GM23338 (cell line): ENCODE measurements at regions not wholly inside any gene's neighbourhood (a gene's known extent, or its start where the extent isn't known, plus 50 kb on each side); places are given as distances from the start of the nearest gene placed in this dataset.

Experiments
- ATAC-seq: fragments of 200-7000 bp; cut with Tn5 transposase; 3 replicates; pipeline ENCODE4 v1.9.1; 2020
- DNase-seq: peaks from one replicate; pipeline ENCODE4 v3.0.0-alpha.2; 2015; ENCODE audit warnings: low spot score
- H2AFZ ChIP-seq: fragments of 200-600 bp; sonication (generic); 2 replicates; pipeline ENCODE4 v1.8.0; 2016; ENCODE audit warnings: antibody characterized with exemption, mild to moderate bottlenecking, moderate library complexity
- H3F3A ChIP-seq: fragments of 200-600 bp; sonication (generic); replicated peaks from 2 replicates; pipeline ENCODE4 v1.8.0; 2017; ENCODE audit warnings: antibody characterized with exemption, mixed run types, low read depth
- H3K27ac ChIP-seq: fragments of 200-600 bp; sonication (generic); 2 replicates; pipeline ENCODE4 v1.6.1; 2016; ENCODE audit warnings: low read depth
- H3K27me3 ChIP-seq: fragments of 200-600 bp; sonication (generic); 2 replicates; pipeline ENCODE4 v1.8.0; 2016; ENCODE audit warnings: mild to moderate bottlenecking, mixed run types, moderate library complexity; ENCODE audit not compliant: insufficient read depth
- H3K36me3 ChIP-seq: fragments of 200-600 bp; sonication (generic); 2 replicates; pipeline ENCODE4 v1.8.0; 2016; ENCODE audit warnings: mild to moderate bottlenecking; ENCODE audit not compliant: insufficient read depth
- H3K4me1 ChIP-seq: fragments of 200-600 bp; sonication (generic); 2 replicates; pipeline ENCODE4 v1.8.0; 2016; ENCODE audit warnings: mild to moderate bottlenecking, moderate library complexity; ENCODE audit not compliant: insufficient read depth
- H3K4me2 ChIP-seq: fragments of 200-600 bp; sonication (generic); 2 replicates; pipeline ENCODE4 v1.7.1; 2017; ENCODE audit warnings: mixed run types
- H3K4me3 ChIP-seq: fragments of 200-600 bp; sonication (generic); 2 replicates; pipeline ENCODE4 v1.6.1; 2016; ENCODE audit warnings: mixed run types
- H3K79me2 ChIP-seq: fragments of 200-600 bp; sonication (generic); replicated peaks from 2 replicates; pipeline ENCODE4 v1.8.0; 2017; ENCODE audit warnings: mild to moderate bottlenecking; ENCODE audit not compliant: insufficient read depth
- H3K9me2 ChIP-seq: fragments of 200-600 bp; sonication (generic); 2 replicates; pipeline ENCODE4 v1.8.0; 2017; ENCODE audit not compliant: insufficient read depth
- H4K20me1 ChIP-seq: fragments of 200-600 bp; sonication (generic); replicated peaks from 2 replicates; pipeline ENCODE4 v1.8.0; 2017; ENCODE audit warnings: mild to moderate bottlenecking; ENCODE audit not compliant: insufficient read depth
- H3K27ac Mint-ChIP-seq: 2 replicates; pipeline ENCODE4 v1.8.0; 2020; ENCODE audit warnings: inconsistent platforms, mild to moderate bottlenecking, moderate library complexity, mixed read lengths
- H3K27me3 Mint-ChIP-seq: 3 replicates; pipeline ENCODE4 v1.8.0; 2022; ENCODE audit warnings: low read depth, mild to moderate bottlenecking, moderate library complexity, mixed read lengths, inconsistent platforms; ENCODE audit not compliant: insufficient read depth, poor library complexity
- H3K36me3 Mint-ChIP-seq: 3 replicates; pipeline ENCODE4 v1.8.0; 2021; ENCODE audit warnings: low read depth, mild to moderate bottlenecking, inconsistent platforms, moderate library complexity, mixed read lengths
- H3K4me1 Mint-ChIP-seq: 3 replicates; pipeline ENCODE4 v1.8.0; 2020; ENCODE audit warnings: mild to moderate bottlenecking, inconsistent platforms, mixed read lengths
- H3K4me3 Mint-ChIP-seq: 3 replicates; pipeline ENCODE4 v1.8.0; 2021; ENCODE audit warnings: moderate library complexity, mild to moderate bottlenecking, inconsistent platforms, mixed read lengths
- H3K9me3 Mint-ChIP-seq: 3 replicates; pipeline ENCODE4 v1.8.0; 2020; ENCODE audit warnings: moderate library complexity, mild to moderate bottlenecking, inconsistent platforms, mixed read lengths
- CREB1 ChIP-seq: fragments of 250-450 bp; sonication (Bioruptor Pico); IDR thresholded peaks from 2 replicates; pipeline ENCODE4 v1.5.0; 2020; ENCODE audit warnings: low read depth, mild to moderate bottlenecking, moderate library complexity
- CTCF ChIP-seq, 2 experiments: fragments of 200-600 bp in 1 of 2; sonication (generic) in 1 of 2; conservative IDR thresholded peaks; 2 replicates each; pipeline versions ENCODE4 v1.5.1 to v1.6.1; 2016 to 2017; ENCODE audit warnings: antibody characterized with exemption in 2 of 2, low read depth in 2 of 2, mild to moderate bottlenecking in 2 of 2, moderate library complexity in 1 of 2
- EZH2 ChIP-seq: fragments of 200-600 bp; sonication (generic); IDR thresholded peaks from one replicate; pipeline ENCODE4 v1.8.0; 2017; ENCODE audit warnings: antibody characterized with exemption, mild to moderate bottlenecking, low read depth; ENCODE audit not compliant: unreplicated experiment
- EZH2phosphoT487 ChIP-seq: fragments of 200-600 bp; sonication (generic); IDR thresholded peaks from one replicate; pipeline ENCODE4 v1.8.1; 2018; ENCODE audit warnings: antibody characterized with exemption; ENCODE audit not compliant: unreplicated experiment
- JUNB ChIP-seq: IDR thresholded peaks from one replicate; pipeline ENCODE4 v1.6.1; 2016; ENCODE audit warnings: antibody characterized with exemption; ENCODE audit not compliant: unreplicated experiment
- POLR2AphosphoS5 ChIP-seq: IDR thresholded peaks from 2 replicates; pipeline ENCODE4 v1.6.1; 2016; ENCODE audit warnings: antibody characterized with exemption, low read depth
- STAT1 ChIP-seq: IDR thresholded peaks from one replicate; pipeline ENCODE4 v1.6.1; 2016; ENCODE audit warnings: antibody characterized with exemption; ENCODE audit not compliant: unreplicated experiment
- ZNF114 ChIP-seq: fragments of 250-450 bp; sonication (Bioruptor Pico); IDR thresholded peaks from 2 replicates; pipeline ENCODE4 v1.5.0; 2020; ENCODE audit warnings: mild to moderate bottlenecking, moderate library complexity
- ZNF331 ChIP-seq: fragments of 250-450 bp; sonication (Bioruptor Pico); IDR thresholded peaks from 2 replicates; pipeline ENCODE4 v1.5.0; 2020; ENCODE audit warnings: low read depth, mild to moderate bottlenecking, moderate library complexity
- TF ChIP-seq, protein P1 (sequence below): IDR thresholded peaks from 2 replicates; pipeline ENCODE4 v1.6.1; 2016; ENCODE audit warnings: antibody characterized with exemption
- TF ChIP-seq, protein P2 (sequence below): fragments of 250-450 bp; sonication (Bioruptor Pico); IDR thresholded peaks from 2 replicates; pipeline ENCODE4 v1.5.0; 2020; ENCODE audit warnings: mild to moderate bottlenecking, moderate library complexity

DNA sequence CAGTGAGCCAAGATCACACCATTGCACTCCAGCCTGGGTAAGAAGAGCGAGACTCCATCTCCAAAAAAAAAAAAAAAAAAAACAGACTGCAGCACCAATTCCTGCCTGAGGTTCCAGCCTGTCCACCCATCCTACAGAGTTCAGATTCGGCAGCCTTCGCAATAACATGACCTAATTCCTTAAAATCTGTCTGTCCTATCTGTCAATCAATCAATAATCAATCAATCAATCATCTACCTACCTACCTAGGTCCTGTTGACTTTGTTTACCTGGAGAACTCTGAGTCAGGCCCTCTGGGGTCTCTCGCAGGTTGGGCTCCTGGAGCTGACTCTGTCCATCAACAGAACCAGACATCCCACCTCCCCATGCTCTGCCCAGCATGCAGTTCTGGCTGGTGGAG lies 236.7 kb downstream of the ENGASE start:
- no peaks in the 10 kb centered on the region for H4K20me1 ChIP-seq
- H3F3A ChIP-seq = no peaks in the 10 kb centered on the region
- H3K79me2 ChIP-seq = no peaks in the 10 kb centered on the region
- no peaks in the 10 kb centered on the region for H3K36me3 Mint-ChIP-seq
- TF ChIP-seq JUNB = no peak
- H3K36me3 ChIP-seq = no peaks in the 10 kb centered on the region
- peaks cover 3% of the 10 kb centered on the region for H3K27me3 Mint-ChIP-seq
- DNase-seq = no peak
- no peak for ATAC-seq
- no peak overlapping the region for H3K27ac ChIP-seq
- no peak overlapping the region for H3K27ac Mint-ChIP-seq
- H3K9me3 Mint-ChIP-seq = no peaks in the 10 kb centered on the region
- H3K4me1 Mint-ChIP-seq = peaks cover 24% of the 10 kb centered on the region
- H3K4me1 ChIP-seq = peaks cover 7% of the 10 kb centered on the region; the same call in 1 of the 2 replicates
- no peak overlapping the region for H3K4me2 ChIP-seq
- no peak overlapping the region for H2AFZ ChIP-seq
- no peaks in the 10 kb centered on the region for H3K27me3 ChIP-seq
- no peaks in the 10 kb centered on the region for H3K9me2 ChIP-seq
- H3K4me3 Mint-ChIP-seq = no peak overlapping the region
- H3K4me3 ChIP-seq = no peak overlapping the region

GRCh38 chr17:79306424-79307318 lies 232.0 kb downstream of the ENGASE start:
- no peak overlapping the region for H2AFZ ChIP-seq
- Mint-ChIP-seq H3K36me3 (no peaks in the 10 kb centered on the region), H3K27me3 (peaks cover 5% of the 10 kb centered on the region), H3K9me3 (no peaks in the 10 kb centered on the region; the same call in 2 of the 3 replicates), H3K27ac (no peak overlapping the region), H3K4me3 (no peak overlapping the region), H3K4me1 (peaks cover 16% of the 10 kb centered on the region)
- 0 out of 2 replicates have a peak, but pooled peaks cover 3% of the 10 kb centered on the region for H3K4me1 ChIP-seq
- no peak for DNase-seq
- H3K27ac ChIP-seq = no peak overlapping the region
- no peaks in the 10 kb centered on the region for H3K79me2 ChIP-seq
- H3F3A ChIP-seq = no peaks in the 10 kb centered on the region
- ATAC-seq = no peak; the same call in 2 of the 3 replicates
- no peak overlapping the region for H3K4me2 ChIP-seq
- H4K20me1 ChIP-seq = no peaks in the 10 kb centered on the region
- H3K27me3 ChIP-seq = no peaks in the 10 kb centered on the region
- H3K4me3 ChIP-seq = no peak overlapping the region
- no peaks in the 10 kb centered on the region for H3K9me2 ChIP-seq
- TF ChIP-seq STAT1 (no peak), EZH2 (no peak), CREB1 (CRISPR knock-in tag) (no peak), CTCF (conservative IDR thresholded peaks at IDR 0.05; ENCODE audit: low read depth in 2 of 2) (no peak), POLR2AphosphoS5 (no peak), EZH2phosphoT487 (no peak), ZNF114 (CRISPR knock-in tag) (no peak), ZNF331 (no peak), JUNB (no peak)
- TF ChIP-seq, protein P1, sequence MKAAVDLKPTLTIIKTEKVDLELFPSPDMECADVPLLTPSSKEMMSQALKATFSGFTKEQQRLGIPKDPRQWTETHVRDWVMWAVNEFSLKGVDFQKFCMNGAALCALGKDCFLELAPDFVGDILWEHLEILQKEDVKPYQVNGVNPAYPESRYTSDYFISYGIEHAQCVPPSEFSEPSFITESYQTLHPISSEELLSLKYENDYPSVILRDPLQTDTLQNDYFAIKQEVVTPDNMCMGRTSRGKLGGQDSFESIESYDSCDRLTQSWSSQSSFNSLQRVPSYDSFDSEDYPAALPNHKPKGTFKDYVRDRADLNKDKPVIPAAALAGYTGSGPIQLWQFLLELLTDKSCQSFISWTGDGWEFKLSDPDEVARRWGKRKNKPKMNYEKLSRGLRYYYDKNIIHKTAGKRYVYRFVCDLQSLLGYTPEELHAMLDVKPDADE = no peak
- TF ChIP-seq, protein P2, sequence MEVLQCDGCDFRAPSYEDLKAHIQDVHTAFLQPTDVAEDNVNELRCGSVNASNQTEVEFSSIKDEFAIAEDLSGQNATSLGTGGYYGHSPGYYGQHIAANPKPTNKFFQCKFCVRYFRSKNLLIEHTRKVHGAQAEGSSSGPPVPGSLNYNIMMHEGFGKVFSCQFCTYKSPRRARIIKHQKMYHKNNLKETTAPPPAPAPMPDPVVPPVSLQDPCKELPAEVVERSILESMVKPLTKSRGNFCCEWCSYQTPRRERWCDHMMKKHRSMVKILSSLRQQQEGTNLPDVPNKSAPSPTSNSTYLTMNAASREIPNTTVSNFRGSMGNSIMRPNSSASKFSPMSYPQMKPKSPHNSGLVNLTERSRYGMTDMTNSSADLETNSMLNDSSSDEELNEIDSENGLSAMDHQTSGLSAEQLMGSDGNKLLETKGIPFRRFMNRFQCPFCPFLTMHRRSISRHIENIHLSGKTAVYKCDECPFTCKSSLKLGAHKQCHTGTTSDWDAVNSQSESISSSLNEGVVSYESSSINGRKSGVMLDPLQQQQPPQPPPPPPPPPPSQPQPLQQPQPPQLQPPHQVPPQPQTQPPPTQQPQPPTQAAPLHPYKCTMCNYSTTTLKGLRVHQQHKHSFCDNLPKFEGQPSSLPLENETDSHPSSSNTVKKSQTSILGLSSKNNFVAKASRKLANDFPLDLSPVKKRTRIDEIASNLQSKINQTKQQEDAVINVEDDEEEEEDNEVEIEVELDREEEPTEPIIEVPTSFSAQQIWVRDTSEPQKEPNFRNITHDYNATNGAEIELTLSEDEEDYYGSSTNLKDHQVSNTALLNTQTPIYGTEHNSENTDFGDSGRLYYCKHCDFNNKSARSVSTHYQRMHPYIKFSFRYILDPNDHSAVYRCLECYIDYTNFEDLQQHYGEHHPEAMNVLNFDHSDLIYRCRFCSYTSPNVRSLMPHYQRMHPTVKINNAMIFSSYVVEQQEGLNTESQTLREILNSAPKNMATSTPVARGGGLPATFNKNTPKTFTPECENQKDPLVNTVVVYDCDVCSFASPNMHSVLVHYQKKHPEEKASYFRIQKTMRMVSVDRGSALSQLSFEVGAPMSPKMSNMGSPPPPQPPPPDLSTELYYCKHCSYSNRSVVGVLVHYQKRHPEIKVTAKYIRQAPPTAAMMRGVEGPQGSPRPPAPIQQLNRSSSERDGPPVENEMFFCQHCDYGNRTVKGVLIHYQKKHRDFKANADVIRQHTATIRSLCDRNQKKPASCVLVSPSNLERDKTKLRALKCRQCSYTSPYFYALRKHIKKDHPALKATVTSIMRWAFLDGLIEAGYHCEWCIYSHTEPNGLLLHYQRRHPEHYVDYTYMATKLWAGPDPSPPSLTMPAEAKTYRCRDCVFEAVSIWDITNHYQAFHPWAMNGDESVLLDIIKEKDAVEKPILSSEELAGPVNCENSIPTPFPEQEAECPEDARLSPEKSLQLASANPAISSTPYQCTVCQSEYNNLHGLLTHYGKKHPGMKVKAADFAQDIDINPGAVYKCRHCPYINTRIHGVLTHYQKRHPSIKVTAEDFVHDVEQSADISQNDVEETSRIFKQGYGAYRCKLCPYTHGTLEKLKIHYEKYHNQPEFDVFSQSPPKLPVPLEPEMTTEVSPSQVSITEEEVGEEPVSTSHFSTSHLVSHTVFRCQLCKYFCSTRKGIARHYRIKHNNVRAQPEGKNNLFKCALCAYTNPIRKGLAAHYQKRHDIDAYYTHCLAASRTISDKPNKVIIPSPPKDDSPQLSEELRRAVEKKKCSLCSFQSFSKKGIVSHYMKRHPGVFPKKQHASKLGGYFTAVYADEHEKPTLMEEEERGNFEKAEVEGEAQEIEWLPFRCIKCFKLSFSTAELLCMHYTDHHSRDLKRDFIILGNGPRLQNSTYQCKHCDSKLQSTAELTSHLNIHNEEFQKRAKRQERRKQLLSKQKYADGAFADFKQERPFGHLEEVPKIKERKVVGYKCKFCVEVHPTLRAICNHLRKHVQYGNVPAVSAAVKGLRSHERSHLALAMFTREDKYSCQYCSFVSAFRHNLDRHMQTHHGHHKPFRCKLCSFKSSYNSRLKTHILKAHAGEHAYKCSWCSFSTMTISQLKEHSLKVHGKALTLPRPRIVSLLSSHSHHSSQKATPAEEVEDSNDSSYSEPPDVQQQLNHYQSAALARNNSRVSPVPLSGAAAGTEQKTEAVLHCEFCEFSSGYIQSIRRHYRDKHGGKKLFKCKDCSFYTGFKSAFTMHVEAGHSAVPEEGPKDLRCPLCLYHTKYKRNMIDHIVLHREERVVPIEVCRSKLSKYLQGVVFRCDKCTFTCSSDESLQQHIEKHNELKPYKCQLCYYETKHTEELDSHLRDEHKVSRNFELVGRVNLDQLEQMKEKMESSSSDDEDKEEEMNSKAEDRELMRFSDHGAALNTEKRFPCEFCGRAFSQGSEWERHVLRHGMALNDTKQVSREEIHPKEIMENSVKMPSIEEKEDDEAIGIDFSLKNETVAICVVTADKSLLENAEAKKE (CRISPR knock-in tag) = no peak
- no peaks in the 10 kb centered on the region for H3K36me3 ChIP-seq
